VCaP (cell line): ENCODE measurements at regions not wholly inside any gene's neighbourhood (a gene's known extent, or its start where the extent isn't known, plus 50 kb on each side); places are given as distances from the start of the nearest gene placed in this dataset.

Experiments used
- H3K27ac ChIP-seq: fragments of 450-650 bp; 2 replicates; pipeline ENCODE4 v1.5.1; 2017
- TF ChIP-seq, protein P1 (sequence below): fragments of 450-650 bp; conservative IDR thresholded peaks from 2 replicates; pipeline ENCODE4 v1.5.1; 2017; ENCODE audit warnings: mild to moderate bottlenecking, moderate library complexity

DNA sequence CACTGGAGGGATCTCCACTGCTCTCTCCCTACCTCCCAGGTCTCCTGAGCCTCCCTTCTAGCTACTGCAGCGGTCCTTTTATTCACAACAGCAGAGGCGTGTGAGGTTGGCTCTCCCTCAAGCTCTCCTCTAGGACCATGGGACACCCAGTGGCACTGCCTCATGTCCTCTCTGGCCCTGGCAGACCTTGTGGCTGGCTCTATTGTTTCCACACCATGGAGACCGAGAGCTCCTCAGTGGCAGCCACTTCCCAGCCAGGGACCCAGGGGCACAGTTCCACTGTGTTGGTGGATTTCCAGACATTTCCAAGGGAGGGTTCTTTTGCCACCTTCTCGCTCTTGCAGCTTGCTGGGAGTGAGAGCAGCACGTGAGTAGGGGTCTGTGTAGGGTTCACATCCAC is 204.9 kb downstream of the AXIN2 start:
- TF ChIP-seq, protein P1, sequence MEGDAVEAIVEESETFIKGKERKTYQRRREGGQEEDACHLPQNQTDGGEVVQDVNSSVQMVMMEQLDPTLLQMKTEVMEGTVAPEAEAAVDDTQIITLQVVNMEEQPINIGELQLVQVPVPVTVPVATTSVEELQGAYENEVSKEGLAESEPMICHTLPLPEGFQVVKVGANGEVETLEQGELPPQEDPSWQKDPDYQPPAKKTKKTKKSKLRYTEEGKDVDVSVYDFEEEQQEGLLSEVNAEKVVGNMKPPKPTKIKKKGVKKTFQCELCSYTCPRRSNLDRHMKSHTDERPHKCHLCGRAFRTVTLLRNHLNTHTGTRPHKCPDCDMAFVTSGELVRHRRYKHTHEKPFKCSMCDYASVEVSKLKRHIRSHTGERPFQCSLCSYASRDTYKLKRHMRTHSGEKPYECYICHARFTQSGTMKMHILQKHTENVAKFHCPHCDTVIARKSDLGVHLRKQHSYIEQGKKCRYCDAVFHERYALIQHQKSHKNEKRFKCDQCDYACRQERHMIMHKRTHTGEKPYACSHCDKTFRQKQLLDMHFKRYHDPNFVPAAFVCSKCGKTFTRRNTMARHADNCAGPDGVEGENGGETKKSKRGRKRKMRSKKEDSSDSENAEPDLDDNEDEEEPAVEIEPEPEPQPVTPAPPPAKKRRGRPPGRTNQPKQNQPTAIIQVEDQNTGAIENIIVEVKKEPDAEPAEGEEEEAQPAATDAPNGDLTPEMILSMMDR: no peak
- H3K27ac ChIP-seq: no peak overlapping the region

DNA sequence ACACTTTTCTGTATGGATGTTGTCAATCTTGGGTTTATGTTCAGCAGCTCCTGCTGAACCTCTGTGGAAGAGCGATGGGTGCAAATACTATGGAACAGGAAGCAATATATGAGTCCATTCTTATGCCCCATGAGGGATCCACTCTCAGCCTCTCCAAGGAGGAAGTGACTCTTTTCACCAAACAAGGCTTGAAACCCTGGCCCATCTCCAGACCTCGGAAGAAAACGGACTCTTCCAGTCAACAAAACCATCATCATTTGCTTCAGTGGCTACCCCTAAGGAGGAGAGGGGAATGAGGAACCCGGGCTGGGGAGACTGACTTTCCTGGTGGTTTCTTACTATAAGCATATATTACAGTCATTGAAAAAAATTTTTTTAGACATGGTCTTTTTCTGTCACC is 206.2 kb downstream of the AXIN2 start:
- H3K27ac ChIP-seq: no peak overlapping the region
- TF ChIP-seq, protein P1: no peak

DNA sequence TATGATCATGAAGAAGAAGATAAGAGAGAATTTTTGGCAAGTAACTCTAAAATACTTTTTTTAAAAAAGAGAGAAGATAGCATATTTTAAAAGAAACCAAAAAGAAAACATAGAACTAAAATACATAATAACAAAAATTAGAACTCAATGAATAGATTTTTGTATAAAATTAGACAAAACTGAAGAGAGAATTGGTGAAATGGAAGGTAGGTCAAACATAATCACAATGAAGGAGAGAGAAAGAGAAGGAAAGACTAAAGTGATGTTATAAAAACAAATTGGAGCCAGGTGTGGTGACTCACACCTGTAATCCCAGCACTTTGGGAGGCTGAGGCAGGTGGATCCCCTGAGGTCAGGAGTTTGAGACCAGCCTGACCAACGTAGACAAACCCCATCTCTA is 211.5 kb downstream of the AXIN2 start:
- no peak overlapping the region for H3K27ac ChIP-seq
- TF ChIP-seq, protein P1: no peak

DNA sequence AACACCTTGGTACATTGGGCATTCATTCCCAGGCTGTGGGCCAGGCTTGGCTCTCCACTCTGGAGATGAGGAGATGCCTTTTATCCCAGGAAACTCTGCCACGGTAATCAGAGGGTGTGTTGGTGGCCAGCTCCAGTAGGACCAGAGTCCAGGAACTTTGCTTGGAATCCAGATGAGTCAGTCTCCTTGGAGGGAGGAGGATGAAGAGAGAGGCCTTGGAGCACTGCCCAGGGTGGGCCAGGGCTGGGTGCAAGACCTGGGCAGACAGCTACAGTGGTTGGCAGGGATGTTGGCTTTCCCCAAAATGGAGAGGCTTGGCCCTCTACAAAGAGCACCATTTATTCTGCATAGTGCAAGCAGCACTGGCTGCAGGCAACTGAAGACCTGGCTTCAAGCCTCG is 209.0 kb downstream of the RGS9 start:
- no peak overlapping the region for H3K27ac ChIP-seq
- TF ChIP-seq, protein P1: no peak

DNA sequence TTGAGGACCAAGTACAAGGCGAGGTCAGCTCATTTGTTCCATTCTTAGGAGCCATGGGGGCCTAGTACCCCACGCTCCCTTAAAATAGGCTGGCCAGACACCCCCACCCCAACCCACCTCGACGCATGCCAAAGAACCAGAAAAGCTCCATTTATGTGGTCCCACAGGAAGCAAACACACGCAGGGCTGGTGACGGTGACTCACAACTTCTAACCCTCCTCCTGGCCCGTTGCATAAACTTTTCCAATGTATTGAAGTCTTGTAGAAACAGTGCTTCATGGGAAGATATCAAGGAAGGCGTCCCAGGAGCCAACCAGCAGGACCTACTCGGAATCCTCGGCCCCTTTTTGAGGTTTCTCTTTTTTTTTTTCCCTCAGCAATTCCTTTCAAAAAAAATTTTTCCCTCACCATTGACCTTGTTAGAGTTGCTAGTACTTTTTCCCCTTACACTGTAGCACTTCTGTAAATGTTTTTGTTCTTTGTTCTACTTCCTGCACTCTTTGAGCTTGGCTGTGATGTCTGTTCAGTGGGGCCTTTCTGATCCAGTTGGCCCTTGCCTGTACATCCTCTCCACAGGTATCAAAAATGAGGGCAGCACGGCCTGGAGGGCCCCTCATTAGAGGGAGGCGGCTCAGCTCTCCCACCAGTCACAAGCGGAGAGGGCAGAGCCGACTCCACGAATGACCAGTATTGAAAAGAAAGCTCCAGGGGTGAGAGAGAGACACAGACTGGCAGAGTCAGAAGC is 208.3 kb downstream of the RGS9 start:
- no peak overlapping the region for H3K27ac ChIP-seq
- TF ChIP-seq, protein P1: no peak

DNA sequence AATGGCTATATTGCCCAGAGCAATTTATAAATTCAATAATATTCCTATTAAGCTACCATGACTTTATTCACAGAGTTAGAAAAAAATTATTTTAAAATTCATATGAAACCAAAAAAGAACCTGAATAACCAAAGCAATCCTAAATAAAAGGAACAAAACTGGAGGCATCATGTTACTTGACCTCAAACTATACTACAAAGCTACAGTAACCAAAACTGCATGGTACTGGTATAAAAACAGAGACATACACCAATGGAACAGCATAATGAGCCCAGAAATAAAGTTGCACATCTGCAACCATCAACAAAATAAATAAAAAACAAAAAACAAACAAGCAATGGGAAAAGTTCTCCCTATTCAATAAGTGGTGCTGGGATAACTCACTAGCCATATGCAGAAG is 203.2 kb downstream of the RGS9 start:
- TF ChIP-seq, protein P1: no peak
- no peak overlapping the region for H3K27ac ChIP-seq

DNA sequence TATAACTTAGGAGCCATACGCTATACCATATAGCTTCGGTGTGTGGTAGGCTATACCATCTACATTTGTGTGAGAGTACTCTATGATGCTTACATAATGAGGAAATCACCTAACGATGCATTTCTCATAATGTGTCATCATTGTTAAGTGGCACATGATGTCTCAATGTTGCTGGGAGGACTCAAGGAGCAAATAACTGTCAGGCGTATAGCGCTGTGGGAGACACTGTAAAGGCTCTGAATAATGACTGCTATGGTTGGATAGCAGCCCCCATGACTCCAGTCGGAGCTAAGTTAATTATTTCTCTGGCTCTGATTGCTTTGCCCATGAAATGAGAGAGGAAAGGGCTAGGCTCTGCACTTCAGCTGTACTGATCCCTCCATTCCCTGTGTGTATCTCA is 197.2 kb downstream of the RGS9 start:
- H3K27ac ChIP-seq: no peak overlapping the region
- TF ChIP-seq, protein P1: no peak
